Immature natural killer cell (primary cell): ENCODE measurements at regions not wholly inside any gene's neighbourhood (a gene's known extent, or its start where the extent isn't known, plus 50 kb on each side); places are given as distances from the start of the nearest gene placed in this dataset.

Experiments used
- DNase-seq, 3 donors: peaks; one replicate each; pipeline ENCODE4 v3.0.0; 2022; ENCODE audit warnings: mixed read lengths in 1 of 3
- H3K27ac Mint-ChIP-seq, 6 donors: one replicate each; pipeline ENCODE4 v1.8.0; 2020; ENCODE audit warnings: mixed read lengths in 6 of 6, mild to moderate bottlenecking in 5 of 6, inconsistent platforms in 4 of 6, moderate library complexity in 3 of 6
- H3K27me3 Mint-ChIP-seq, 3 donors: one replicate each; pipeline ENCODE4 v1.8.0; 2020 to 2021; ENCODE audit warnings: low read depth in 3 of 3, mild to moderate bottlenecking in 3 of 3, mixed read lengths in 3 of 3, moderate library complexity in 3 of 3, inconsistent platforms in 1 of 3
- H3K36me3 Mint-ChIP-seq, 3 donors: one replicate each; pipeline ENCODE4 v1.8.0; 2020; ENCODE audit warnings: mixed read lengths in 3 of 3, inconsistent platforms in 2 of 3, mild to moderate bottlenecking in 2 of 3
- H3K4me1 Mint-ChIP-seq, 2 donors: one replicate each; pipeline ENCODE4 v1.8.0; 2020; ENCODE audit warnings: inconsistent platforms in 2 of 2, mild to moderate bottlenecking in 2 of 2, mixed read lengths in 2 of 2, moderate library complexity in 1 of 2
- H3K4me3 Mint-ChIP-seq, 5 donors: one replicate each; pipeline ENCODE4 v1.8.0; 2020; ENCODE audit warnings: mild to moderate bottlenecking in 5 of 5, mixed read lengths in 5 of 5, inconsistent platforms in 3 of 5, moderate library complexity in 3 of 5
- H3K9me3 Mint-ChIP-seq, 6 donors: one replicate each; pipeline ENCODE4 v1.8.0; 2020; ENCODE audit warnings: mild to moderate bottlenecking in 6 of 6, mixed read lengths in 6 of 6, inconsistent platforms in 4 of 6, moderate library complexity in 3 of 6

DNA sequence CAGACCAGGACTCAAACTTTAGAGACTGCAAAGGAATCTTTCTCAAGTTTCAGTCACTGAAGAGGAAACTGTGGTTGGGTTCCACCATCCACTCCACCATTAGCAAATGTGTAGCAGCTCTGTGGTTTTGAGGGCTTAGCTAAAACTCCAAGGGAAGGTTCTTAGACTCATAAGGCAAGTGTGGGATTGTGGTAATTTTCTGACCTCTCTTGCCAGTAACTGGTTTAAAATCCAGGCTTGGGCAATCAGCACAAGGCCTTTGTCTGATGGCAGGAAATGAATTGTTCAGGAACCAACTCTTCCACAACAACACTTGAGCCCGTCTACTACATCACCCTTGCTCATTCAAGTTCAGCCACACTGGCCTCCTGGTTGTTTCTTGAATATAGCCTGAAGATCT lies 68.6 kb upstream of the FBXL4 start:
- Mint-ChIP-seq H3K36me3 (no peaks in the 10 kb centered on the region), H3K4me3 (no peak overlapping the region), H3K4me1 (no peaks in the 10 kb centered on the region), H3K27ac (no peak overlapping the region), H3K27me3 (peaks cover 1 to 10% (median 4%) of the 10 kb centered on the region in 3 donors), H3K9me3 (no peaks in the 10 kb centered on the region)
- DNase-seq, result no peak

DNA sequence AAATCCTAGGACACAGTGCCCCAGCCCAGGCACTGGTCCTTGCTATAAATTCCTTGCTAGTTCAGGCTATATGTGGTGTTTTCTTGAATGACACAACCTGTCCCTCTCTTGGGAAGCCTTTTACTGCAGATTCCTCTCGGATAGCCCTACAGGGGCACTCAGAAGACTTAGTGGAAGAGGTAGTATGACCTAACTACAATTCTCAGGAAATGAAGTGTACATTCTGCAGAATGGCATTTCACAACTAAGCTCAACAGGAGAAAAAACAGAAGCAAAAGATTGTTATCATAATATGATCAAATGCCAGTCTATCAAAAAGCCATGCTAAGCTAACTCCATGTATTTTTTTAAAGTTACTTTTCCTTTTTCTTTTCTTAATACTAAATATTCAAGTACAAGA lies 66.3 kb upstream of the FBXL4 start:
- H3K4me3 Mint-ChIP-seq, result no peak overlapping the region
- peaks cover 1 to 6% (median 4%) of the 10 kb centered on the region in 3 donors for H3K27me3 Mint-ChIP-seq
- DNase-seq, result no peak

DNA sequence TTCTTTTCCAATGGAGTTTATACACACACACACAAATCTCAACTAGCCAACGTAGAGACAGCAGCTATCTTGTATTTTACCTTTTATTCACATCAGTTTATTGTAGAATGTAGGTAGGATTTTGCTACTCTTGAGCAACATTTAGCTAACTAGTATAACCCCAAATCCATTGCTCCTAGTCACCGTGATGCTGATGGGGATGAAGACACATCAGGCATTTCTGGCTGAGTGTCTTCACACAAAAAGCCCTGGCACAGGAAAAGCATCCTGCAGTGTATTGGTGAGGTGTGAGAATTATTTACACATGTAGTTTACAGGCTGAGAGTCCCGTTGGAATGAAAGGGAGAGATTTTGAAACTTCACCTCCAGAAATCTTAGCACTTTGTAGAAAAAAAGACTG lies 65.9 kb upstream of the FBXL4 start:
- Mint-ChIP-seq H3K4me1 (no peaks in the 10 kb centered on the region), H3K36me3 (no peaks in the 10 kb centered on the region), H3K4me3 (no peak overlapping the region), H3K9me3 (no peaks in the 10 kb centered on the region), H3K27ac (no peak overlapping the region), H3K27me3 (peaks cover 1 to 7% (median 3%) of the 10 kb centered on the region in 3 donors)
- DNase-seq, result no peak

More for the DNA sequence above, 66.3 kb upstream of the FBXL4 start:
- Mint-ChIP-seq H3K27ac (no peak overlapping the region), H3K36me3 (no peaks in the 10 kb centered on the region), H3K9me3 (no peaks in the 10 kb centered on the region), H3K4me1 (no peaks in the 10 kb centered on the region)

DNA sequence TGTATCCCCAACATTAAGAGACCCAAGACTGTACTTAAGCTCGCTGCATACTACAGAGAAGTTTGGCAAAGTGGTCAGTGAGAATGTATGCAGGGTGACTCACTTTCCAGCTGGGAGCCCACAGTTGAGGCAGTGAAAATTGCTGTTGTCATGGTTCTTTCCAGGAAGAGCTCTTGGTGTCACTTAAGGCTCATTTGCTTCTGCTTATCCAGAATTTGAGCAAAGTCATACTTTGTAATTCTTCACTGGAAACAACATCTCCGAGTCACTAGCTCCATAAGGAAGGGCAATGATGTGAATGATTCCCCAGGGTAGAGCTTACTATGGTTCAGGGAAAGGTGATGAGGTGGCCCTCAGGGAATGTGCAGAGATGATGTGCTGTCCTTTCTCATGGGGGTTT lies 65.4 kb upstream of the FBXL4 start:
- Mint-ChIP-seq H3K36me3 (no peaks in the 10 kb centered on the region), H3K4me1 (no peaks in the 10 kb centered on the region)

DNA sequence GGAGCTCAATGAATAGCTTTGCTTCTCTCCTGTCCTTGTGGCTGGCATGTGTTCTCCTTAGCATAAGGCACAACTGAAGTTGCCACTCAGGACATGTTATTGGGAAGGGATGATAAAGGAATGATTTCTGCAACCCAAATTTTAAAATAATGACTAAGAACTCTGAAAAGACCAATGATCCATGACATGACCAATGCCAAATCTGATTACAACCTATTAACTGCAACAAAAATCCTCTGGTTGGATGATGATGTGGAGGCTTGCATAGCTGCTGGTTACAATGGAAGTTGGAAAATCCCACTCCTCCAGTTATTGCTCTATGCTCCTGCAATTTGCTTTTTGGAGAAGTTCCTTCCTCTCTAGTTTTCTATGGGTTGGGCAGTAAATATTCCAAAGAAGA lies 63.4 kb upstream of the FBXL4 start:
- no peak for DNase-seq
- no peaks in the 10 kb centered on the region for H3K36me3 Mint-ChIP-seq
- H3K4me1 Mint-ChIP-seq, result no peaks in the 10 kb centered on the region

More for the DNA sequence above, 65.4 kb upstream of the FBXL4 start:
- Mint-ChIP-seq H3K9me3 (peaks cover 0 to under 1% (median 0%) of the 10 kb centered on the region in 6 donors), H3K4me3 (no peak overlapping the region), H3K27ac (no peak overlapping the region), H3K27me3 (peaks cover 1 to 6% (median 3%) of the 10 kb centered on the region in 3 donors)
- no peak for DNase-seq

DNA sequence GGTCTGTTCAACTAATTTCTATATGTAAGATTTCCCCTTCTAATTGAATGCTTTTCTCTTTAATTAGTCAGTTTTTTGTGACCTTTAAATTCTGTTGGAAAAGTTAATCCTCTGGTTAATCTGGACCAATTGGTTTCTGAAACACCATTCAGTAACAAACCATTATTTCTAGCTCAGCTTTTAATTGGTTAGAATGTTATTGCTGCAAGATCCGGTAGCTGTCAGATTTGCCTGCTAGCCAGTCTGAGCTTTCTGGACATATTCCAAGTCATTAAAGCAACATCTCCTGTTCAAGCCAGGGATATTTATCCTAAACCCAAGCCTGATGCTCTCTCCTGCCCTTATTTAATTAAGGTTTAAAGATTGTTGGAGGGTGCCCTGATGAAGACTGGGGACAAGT lies 55.1 kb upstream of the FBXL4 start:
- Mint-ChIP-seq H3K4me1 (no peaks in the 10 kb centered on the region), H3K9me3 (peaks cover 0 to 5% (median 0%) of the 10 kb centered on the region in 6 donors), H3K27me3 (peaks cover 0 to 2% (median 2%) of the 10 kb centered on the region in 3 donors), H3K4me3 (no peak overlapping the region), H3K36me3 (no peaks in the 10 kb centered on the region), H3K27ac (no peak overlapping the region)
- DNase-seq, result no peak

More for the DNA sequence above, 63.4 kb upstream of the FBXL4 start:
- Mint-ChIP-seq H3K27ac (no peak overlapping the region), H3K27me3 (peaks cover 0 to 5% (median 3%) of the 10 kb centered on the region in 3 donors), H3K4me3 (no peak overlapping the region), H3K9me3 (peaks cover 0 to 2% (median 0%) of the 10 kb centered on the region in 6 donors)

DNA sequence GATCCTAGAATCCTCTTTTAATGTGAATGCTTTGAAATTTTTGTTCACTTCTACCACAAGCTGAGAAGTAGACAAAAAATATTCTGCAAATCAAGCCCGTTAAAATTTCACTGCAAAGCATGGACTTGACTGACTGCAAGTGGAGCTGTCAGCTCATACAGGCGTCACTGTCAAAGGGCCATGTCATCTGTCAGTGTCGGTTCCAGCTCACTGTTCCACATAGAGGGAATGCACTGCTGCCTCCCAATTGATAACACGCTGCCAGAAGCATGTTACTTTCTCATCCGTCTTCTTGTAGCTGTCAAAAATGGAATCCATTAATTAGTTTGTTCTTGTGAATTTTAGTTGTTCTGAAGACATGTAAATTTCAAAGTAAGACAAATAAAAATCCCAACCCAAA lies 50.4 kb upstream of the FBXL4 start:
- Mint-ChIP-seq H3K4me1 (no peaks in the 10 kb centered on the region), H3K9me3 (peaks cover 0 to 12% (median 0%) of the 10 kb centered on the region in 6 donors)
- no peak for DNase-seq

More for the DNA sequence above, 50.4 kb upstream of the FBXL4 start:
- Mint-ChIP-seq H3K36me3 (no peaks in the 10 kb centered on the region), H3K4me3 (no peak overlapping the region), H3K27ac (no peak overlapping the region), H3K27me3 (peaks cover 2 to 5% (median 4%) of the 10 kb centered on the region in 3 donors)
